ENCODE measurements at regions not wholly inside any gene's neighbourhood (a gene's known extent, or its start where the extent isn't known, plus 50 kb on each side); places are given as distances from the start of the nearest gene placed in this dataset.

DNA sequence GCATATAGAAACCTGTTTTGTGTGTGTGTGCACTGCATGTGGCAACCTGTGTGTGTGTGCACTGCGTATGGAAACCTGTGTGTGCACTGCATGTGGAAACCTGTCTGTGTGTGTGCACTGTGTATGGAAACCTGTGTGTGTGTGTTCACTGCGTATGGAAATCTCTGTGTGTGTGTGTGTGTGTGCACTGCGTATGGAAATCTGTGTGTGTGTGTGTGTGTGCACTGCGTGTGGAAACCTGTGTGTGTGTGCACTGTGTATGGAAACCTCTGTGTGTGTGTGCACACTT lies 72.2 kb upstream of the CCND1 start:
- TF ChIP-seq, protein P1, sequence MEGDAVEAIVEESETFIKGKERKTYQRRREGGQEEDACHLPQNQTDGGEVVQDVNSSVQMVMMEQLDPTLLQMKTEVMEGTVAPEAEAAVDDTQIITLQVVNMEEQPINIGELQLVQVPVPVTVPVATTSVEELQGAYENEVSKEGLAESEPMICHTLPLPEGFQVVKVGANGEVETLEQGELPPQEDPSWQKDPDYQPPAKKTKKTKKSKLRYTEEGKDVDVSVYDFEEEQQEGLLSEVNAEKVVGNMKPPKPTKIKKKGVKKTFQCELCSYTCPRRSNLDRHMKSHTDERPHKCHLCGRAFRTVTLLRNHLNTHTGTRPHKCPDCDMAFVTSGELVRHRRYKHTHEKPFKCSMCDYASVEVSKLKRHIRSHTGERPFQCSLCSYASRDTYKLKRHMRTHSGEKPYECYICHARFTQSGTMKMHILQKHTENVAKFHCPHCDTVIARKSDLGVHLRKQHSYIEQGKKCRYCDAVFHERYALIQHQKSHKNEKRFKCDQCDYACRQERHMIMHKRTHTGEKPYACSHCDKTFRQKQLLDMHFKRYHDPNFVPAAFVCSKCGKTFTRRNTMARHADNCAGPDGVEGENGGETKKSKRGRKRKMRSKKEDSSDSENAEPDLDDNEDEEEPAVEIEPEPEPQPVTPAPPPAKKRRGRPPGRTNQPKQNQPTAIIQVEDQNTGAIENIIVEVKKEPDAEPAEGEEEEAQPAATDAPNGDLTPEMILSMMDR (IDR thresholded peaks at IDR 0.05), result no peak
- TF ChIP-seq POLR2A (IDR thresholded peaks at IDR 0.05), result no peak
